Stimulated activated CD4-positive, alpha-beta T cell treated with anti-CD3 and anti-CD28 coated beads, Interleukin-12 subunit alpha, Interleukin-12 subunit beta, amount 100 ng/mL, for 48 hours (primary cell): ENCODE measurements at regions not wholly inside any gene's neighbourhood (a gene's known extent, or its start where the extent isn't known, plus 50 kb on each side); places are given as distances from the start of the nearest gene placed in this dataset.

Experiments
- DNase-seq, 3 donors: peaks; one replicate each; pipeline ENCODE4 v3.0.0-alpha.2; 2020; ENCODE audit warnings: low read depth in 2 of 3, low spot score in 1 of 3

DNA sequence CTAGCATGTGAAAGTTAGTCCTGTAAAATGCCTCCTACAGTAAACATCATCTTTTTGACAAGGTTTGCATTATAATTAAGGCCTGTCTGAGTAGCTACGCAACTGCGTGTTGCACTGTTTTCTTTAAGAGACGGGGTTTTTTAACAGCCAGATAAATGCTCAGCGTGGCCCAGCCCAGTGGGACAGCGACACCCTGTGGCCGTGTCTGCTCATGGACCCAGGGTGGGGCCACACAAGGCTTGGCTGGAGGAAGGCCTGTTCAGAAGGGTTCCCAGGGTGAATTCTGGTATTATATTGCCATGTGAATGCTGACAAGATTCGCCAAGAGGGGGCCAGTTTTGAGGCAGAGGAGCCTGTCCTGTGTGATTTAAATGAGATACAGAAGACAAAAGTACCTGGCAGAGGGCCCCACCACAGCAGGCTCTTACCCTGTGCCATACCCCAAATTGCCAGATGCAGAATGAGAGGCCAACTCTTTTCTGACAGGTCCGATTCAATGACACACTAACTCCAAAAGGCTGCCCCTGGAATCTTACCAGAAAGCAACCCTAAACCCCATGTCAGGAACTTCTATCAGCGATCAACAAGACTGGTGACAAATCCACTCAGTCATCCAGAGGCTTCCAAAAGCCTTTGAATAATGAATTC lies 65.9 kb upstream of the IRX6 start:
- DNase-seq = peak; percentile 34 to 53 (median 38)

DNA sequence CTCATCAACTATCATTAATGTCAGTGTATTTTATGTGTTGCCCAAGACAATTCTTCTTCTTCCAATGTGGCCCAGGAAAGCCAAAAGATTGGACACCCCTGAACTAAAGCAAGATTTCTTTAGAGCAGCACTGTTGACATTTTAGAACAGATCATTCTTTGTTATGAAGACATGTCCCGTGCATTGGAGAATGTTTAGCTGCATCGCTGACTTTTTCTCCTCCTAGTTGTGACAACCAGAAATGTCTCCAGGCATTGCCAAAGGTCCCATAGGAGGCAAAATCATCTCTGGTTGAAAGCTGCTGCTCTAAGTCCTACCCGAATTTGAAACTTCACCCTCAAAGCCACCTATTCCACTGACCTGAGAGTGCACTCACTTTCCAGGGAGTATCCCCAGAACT lies 62.7 kb upstream of the IRX6 start:
- no peak for DNase-seq

DNA sequence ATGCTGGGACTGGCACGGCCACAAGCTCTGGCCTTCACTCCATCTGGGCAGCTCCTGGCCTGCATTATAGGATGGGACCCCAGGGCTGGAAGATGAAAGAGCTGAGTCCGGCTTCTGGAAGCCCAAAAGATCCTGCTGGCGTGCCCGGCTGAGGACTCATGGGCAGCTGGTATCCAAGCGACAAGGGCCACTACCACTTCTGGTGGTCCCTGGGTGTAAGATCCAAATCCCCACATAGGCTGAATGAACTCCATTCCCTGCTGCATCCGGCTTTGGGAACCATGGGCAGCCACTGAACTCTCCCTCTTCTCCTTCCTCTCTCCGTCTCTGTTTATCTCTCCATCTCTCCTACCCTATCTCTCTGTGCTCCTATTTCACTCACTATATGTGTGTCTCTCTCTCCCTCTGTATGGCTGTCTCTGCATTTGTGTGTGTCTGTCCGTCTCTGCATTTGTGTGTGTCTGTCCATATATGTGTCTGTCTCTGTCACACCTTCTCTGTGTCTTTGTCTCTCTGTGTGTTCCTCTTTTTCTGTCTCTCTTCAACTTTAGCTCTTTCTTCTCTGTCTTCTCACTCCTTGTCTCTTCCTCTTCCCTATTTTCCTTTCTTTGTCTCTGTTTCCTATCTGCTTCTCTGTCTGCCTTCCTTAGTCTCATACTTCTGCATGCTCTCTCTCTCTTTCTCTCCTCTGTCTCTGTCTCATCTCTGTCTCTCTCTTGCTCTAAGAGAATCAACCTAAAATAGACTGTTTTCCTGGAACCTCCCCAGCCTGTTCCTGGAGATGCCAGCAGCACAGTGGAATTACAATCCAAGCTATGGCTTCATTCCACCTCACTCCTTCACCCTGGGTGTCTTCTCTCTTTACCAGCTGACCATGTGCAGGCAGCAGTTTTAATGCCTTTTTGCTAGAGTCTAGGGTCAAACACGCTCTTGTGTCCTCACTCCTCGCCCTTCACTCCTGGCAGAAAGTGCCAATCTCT lies 60.4 kb upstream of the IRX6 start:
- no peak for DNase-seq

DNA sequence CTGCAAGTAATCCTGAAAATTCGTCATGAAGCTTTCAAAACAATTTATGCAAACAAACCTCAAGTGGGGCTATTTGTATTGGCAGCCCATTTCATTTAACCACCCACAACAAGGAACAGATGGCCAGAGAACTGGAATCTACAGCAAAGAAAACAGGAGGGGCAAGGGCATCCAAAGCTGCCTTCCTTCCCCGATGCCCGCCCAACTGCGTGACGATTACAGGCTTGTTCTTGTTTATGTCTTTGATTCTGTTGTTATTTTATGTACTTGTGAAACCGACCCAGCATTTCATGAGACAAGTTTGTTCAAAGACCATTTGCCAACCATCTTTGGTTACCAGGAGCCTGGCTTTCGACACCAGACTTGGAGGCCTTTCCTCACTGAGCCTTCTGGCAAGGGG lies 59.1 kb upstream of the IRX6 start:
- no peak for DNase-seq

DNA sequence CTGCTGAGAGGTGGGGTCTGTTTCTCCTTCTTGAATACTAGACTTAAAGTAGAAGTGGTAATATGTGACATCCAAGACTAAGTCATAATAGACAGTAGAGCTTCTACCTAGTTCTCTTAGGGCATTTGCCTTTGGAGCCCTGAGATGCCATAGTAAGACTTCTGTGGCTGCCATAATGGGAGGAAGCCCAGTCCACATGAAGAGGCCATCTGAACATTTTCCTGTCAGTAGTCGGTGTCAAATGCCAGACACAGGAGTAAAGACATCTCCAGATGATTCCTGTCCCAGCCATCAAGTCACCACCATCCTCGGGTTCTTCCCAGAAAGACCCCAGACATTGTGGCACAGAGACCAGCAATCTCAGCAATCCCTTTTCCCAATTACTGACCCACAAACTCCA lies 58.1 kb upstream of the IRX6 start:
- DNase-seq = no peak

DNA sequence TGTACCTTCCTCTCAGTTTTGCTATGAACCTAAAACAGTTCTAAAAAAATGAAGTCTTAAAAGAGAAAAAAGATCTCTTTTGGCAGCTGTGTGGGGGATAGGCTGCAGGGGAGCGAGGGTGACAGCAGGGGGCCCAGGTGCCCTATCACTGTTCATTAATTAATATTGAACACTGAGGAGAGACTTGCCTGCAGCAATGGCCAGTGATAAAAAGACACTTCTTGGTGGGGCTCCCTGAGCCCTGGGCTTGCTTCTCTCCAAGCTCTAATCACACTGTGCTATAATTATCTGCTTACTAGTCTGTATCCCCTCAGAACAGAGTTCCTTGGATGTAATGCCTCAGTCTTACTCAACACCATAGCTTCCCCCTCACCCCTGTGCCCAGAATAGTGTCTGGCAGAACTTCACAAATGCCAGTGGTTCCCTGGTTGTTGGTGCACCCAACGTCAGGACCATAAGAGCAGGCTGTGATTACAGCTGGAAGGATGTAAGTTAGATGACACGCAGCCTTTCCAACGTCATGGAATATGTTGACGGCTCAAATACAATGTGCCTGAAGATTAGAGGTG lies 52.0 kb upstream of the IRX6 start:
- no peak for DNase-seq

DNA sequence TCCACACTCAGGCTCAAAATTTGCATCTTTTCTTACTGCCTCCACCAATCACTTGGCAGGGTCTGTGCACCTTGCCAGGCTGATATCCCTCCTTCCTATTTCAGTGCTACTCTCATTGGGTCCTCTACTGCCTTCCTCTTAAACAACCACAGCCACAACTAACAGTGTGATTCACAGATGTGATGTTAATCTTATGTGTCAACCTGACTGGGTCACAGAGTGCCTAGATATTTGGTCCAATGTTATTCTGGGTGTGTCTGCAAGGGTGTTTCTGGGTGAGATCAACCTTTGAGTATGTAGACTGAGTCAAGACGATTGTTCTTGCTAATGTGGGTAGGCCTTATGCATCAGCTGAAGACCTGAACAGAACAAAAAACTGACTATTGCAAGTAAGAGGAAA lies 51.3 kb upstream of the IRX6 start:
- no peak for DNase-seq

DNA sequence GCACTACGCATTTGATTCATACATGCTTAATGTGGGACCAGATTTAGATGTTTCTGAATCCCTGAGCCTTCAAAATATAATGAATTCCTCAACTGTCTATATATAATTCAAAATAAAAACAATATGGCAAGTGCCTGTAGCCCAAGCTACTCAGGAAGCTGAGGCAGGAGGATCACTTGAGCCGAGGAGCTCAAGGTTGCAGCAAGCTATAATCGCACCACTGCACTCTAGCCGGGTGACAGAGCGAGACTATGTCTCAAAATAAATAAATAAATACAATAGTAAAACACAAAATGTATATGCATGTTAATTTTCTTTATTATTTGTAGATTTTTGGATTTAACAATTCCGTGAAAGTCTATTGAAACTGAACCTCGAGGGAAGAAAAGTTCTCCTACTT lies 50.6 kb upstream of the IRX6 start:
- no peak for DNase-seq

DNA sequence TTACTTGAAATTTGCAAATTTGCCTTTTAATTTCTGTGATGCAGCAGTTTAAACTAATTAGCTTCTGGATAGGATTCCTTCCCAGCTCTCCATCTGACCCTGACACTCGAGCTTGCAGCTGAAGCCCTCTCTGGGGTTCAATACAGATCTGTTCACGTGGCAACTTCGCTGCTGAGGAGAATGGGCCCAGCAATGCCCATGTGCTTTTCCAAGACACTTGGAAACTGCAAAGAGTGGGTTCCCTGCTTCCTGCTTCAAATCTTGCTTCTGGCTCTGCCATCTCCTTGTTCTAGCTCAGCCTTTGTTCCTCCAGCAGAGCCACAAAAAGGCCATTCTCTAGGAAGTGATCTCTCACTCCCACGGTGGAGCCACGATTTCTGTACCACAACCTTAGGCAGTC lies 50.0 kb upstream of the IRX6 start:
- no peak for DNase-seq
